Small intestine (tissue), 7 donors: ENCODE measurements at regions not wholly inside any gene's neighbourhood (a gene's known extent, or its start where the extent isn't known, plus 50 kb on each side); places are given as distances from the start of the nearest gene placed in this dataset.

Experiments used
- DNase-seq, 2 donors: peaks; one replicate each; pipeline versions ENCODE4 v3.0.0 to v3.0.0-alpha.2; 2013
- FAIRE-seq: peaks from 2 replicates; lab custom pipeline; 2012; peaks lifted over from hg19 to GRCh38; lab: Jason Lieb, UNC
- H3K27ac ChIP-seq, 3 donors: one replicate each; pipeline ENCODE4 v1.5.1; 2013; ENCODE audit warnings: low read length in 2 of 3, mild to moderate bottlenecking in 2 of 3, control low read depth in 1 of 3, inconsistent platforms in 1 of 3, low read depth in 1 of 3, moderate library complexity in 1 of 3
- H3K27me3 ChIP-seq, 3 donors: one replicate each; pipeline ENCODE4 v1.6.1; 2013; ENCODE audit warnings: low read length in 3 of 3, inconsistent platforms in 1 of 3; ENCODE audit not compliant: control insufficient read depth in 3 of 3, insufficient read depth in 3 of 3
- H3K36me3 ChIP-seq, 3 donors: one replicate each; pipeline ENCODE4 v1.6.1; 2013; ENCODE audit warnings: low read length in 3 of 3, inconsistent platforms in 1 of 3, low read depth in 1 of 3, mild to moderate bottlenecking in 1 of 3, moderate library complexity in 1 of 3; ENCODE audit not compliant: control insufficient read depth in 3 of 3, insufficient read depth in 2 of 3
- H3K4me1 ChIP-seq, 3 donors: one replicate each; pipeline ENCODE4 v1.6.1; 2013; ENCODE audit warnings: low read length in 2 of 3, inconsistent platforms in 1 of 3, low read depth in 1 of 3, mild to moderate bottlenecking in 1 of 3, moderate library complexity in 1 of 3; ENCODE audit not compliant: control insufficient read depth in 3 of 3, insufficient read depth in 2 of 3
- H3K4me3 ChIP-seq, 3 donors: one replicate each; pipeline ENCODE4 v1.5.1; 2013; ENCODE audit warnings: low read length in 3 of 3, control low read depth in 1 of 3, inconsistent platforms in 1 of 3, low read depth in 1 of 3, mild to moderate bottlenecking in 1 of 3, moderate library complexity in 1 of 3
- H3K9me3 ChIP-seq, 2 donors: one replicate each; pipeline ENCODE4 v1.6.1; 2013; ENCODE audit warnings: low read depth in 1 of 2, low read length in 1 of 2; ENCODE audit not compliant: control insufficient read depth in 2 of 2, insufficient read depth in 1 of 2
- WGBS, 3 donors: extraction: QIAGEN DNeasy Blood & Tissue Kit; methylation state at CpG; one replicate each; pipeline ENCODE4 v1.1.7; 2013; 5-methylcytosine and 5-hydroxymethylcytosine counted together
- donor health status: healthy with polysubstance abuse.
- donor health status: control.
- donor health status: control.
- donor health status: Bipolar disorder and iron deficiency.
- donor health status: healthy.

DNA sequence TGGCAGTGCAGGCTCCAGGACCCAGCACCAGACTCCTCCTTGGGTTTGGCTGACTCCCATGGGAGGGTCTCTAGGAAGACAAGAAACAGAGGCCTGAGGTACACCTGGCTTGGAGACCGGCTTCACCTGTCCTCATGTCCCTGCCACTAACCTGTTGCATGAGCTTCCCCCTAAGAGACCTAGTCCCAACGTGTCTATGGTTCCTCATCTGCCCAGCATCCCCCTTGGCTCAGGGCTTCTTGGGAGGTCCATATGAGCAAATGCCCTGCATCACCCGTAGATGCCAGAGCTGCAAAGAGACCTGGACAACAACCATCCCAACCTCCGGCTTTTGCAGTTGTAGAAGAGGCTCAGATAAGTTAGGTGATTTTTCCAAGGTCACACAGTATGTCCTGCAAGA, 123.5 kb downstream of the BUD13 start:
- Histone ChIP-seq H3K9me3 (no peaks in the 10 kb centered on the region), H3K27ac (no peak overlapping the region), H3K27me3 (peaks cover 0 to 13% (median 0%) of the 10 kb centered on the region in 3 donors), H3K4me3 (no peak overlapping the region), H3K4me1 (no peaks in the 10 kb centered on the region), H3K36me3 (no peaks in the 10 kb centered on the region)
- no peak for FAIRE-seq
- WGBS, 3 donors: 78 to 86% (median 85%) methylated on average over 4 of the region's 4 CpGs
- DNase-seq: no peak

DNA sequence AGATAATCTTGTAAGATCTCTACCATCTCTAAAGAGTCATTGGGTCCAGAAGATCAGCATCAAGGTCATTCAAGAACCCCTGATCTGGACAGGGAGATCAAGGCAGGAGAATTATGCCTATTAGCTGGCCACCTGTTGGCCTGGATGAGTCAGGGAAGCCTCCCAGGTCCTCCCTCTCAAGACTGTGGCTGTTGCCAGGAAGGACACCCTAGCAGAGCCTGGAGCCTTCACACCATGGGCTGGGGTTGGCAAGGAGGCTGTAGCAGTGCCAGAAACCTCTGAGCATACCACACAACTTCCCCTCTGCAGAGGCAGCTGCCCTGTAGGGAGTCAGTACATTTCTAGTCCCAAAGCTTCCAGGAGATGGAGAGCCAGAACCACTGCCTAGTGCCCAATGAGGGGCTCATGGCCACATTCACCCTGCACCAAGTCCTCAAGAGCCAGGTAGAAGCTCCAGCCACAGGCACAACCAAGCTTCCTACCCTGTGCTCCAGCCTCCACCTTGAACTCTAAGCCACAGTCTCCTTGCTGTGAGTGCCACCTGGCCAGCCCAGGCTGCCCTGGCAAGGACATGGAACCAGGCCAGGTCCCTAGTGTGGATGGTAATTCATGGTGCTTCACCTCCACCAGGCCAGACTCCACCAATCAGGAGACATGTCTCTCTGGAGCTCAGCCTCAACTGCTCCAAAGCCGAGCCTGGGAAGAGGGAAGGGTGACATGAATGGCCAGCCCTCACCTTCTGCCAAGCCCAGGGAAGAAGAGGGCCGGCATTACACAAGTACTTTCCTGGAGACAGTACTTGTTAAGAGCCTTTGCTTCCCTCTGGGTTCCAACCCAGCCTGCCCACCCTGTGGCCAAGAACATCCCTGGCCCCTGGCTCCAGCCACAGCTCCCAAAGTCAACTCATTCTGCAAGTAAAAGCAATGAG, 124.3 kb downstream of the BUD13 start:
- H3K4me3 ChIP-seq: no peak overlapping the region
- no peak for FAIRE-seq
- WGBS, 3 donors: 64 to 76% (median 67%) methylated on average over 2 of the region's 2 CpGs

DNA sequence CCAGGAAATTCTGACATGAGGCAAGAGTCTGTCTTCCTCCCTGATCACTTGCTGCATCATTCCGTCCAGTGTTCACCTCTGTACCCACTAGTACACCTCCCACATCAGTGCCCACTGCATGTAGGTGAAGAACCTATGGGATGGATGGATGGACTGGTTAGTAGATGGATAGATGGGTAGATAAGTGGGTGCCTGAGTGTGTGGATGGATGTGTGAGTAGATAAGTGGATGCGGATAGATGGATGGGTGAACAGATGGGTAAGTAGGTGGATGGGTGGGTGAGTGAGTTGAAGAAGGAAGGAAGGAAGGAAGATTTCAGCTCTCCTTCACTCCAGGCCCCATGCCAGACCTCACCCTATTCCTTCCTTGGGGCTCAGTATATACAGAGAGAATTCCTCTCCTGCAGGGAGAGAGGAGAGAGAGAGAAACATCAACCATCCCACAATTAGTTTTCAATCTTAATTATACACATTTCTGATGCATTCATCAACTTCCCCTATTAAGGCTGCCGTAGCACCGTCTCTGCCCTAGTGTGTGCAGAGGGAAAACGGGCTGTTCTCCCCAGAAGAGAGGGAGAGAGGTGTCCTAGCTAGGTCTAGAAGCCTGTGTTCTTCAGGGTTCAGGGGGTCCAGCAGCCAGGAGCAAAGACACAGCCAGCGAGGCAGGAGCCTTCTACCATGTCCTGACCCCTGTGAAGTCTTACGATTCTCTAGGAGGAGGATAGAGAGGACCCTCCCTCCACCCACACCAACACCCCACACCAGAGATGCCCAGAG, 125.3 kb downstream of the BUD13 start:
- FAIRE-seq (no peak), DNase-seq (no peak)
- no peak overlapping the region for H3K4me3 ChIP-seq
- H3K27ac ChIP-seq: no peak overlapping the region
- H3K27me3 ChIP-seq: peaks cover 0 to 13% (median 0%) of the 10 kb centered on the region in 3 donors
- no peaks in the 10 kb centered on the region for H3K4me1 ChIP-seq
- no peaks in the 10 kb centered on the region for H3K36me3 ChIP-seq
- H3K9me3 ChIP-seq: no peaks in the 10 kb centered on the region
- 76 to 87% (median 84%) methylated on average over 7 of the region's 7 CpGs for WGBS, 3 donors

More for the DNA sequence above, 124.3 kb downstream of the BUD13 start:
- H3K27ac ChIP-seq: no peak overlapping the region
- H3K4me1 ChIP-seq: no peaks in the 10 kb centered on the region
- DNase-seq: no peak
- no peaks in the 10 kb centered on the region for H3K36me3 ChIP-seq
- no peaks in the 10 kb centered on the region for H3K9me3 ChIP-seq
- H3K27me3 ChIP-seq: peaks cover 0 to 13% (median 0%) of the 10 kb centered on the region in 3 donors

DNA sequence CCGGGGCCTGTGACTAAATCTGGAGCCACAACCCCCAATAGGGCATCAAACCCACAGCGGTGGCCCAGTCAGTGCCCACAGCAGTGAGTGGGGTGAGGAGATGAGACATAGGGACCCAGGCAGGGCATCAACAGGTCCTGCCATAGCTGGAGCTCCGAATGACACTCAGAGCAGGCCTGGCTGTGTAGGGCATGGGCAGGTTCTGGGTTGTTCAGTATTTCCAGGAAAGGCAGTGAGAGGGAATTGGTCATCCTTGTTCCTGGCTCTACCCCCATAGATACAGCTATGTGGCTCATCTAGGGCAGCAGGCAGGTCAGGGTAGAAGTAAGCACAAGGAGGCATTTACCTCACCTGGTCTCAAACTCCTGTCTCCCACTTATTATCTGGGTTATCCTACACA, 126.6 kb downstream of the BUD13 start:
- DNase-seq (no peak), FAIRE-seq (no peak)
- Histone ChIP-seq H3K27me3 (peaks cover 0 to 16% (median 0%) of the 10 kb centered on the region in 3 donors), H3K36me3 (no peaks in the 10 kb centered on the region), H3K4me3 (no peak overlapping the region), H3K27ac (no peak overlapping the region), H3K4me1 (no peaks in the 10 kb centered on the region), H3K9me3 (no peaks in the 10 kb centered on the region)
- WGBS, 3 donors: 85 to 88% (median 87%) methylated on average over 3 of the region's 3 CpGs

DNA sequence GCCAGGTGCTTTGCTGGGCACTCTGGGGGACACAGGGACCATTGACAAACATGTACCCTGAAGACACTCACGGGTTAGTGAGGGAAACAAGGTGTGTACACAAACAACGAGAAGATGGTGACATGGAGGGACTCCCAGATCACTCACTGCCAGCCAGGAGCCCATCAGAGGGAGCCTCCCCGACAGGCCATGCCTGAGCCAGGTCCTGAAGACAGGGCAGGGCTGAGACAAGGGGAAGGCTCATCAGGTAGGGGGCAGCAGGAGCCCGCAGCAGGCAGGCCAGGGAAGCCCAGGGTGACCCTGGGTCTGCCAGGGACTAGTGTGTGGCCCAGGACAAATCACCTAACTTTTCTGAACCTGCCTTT, 127.9 kb downstream of the BUD13 start:
- FAIRE-seq: no peak
- H3K4me1 ChIP-seq: no peaks in the 10 kb centered on the region
- 51 to 53% (median 52%) methylated on average over 4 of the region's 4 CpGs for WGBS, 3 donors

DNA sequence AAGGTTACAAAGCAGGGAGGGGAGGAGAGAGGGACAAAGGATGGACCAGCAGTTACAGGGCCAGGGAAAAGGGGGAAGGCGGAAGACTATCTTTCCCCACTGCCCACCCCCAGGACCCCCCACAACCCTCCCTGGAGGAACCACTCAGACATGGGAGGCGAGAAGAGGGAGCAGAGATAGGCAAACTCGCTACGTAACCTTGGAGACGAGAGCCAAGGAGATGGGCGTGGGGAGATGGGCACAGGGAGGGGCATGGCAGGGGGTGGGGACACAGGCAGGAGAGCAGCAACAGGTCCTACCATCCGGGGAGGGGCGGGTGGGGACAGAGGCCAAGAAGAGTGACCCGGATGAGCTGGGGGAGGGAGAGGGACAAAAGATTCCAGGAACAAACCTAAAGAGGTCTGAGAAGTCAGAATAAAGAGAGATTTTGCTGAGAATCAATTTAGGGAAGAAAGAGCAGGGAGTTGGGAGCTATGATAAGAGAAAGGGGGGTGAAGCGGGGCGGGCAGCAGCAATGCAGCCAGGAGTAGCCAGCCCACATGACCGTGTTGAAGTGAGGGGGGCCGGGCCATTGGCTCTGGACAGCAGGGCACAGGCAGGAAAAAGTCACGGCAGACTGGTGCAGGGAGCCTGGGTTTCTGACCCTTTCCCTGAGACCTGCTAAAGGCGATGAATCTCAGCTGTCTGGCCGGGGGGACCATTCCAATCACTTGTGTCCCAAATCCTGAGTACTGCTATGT, 128.4 kb downstream of the BUD13 start:
- DNase-seq: no peak
- Histone ChIP-seq H3K36me3 (no peaks in the 10 kb centered on the region), H3K9me3 (no peaks in the 10 kb centered on the region), H3K4me3 (no peak overlapping the region), H3K4me1 (no peaks in the 10 kb centered on the region), H3K27me3 (peaks cover 0 to 10% (median 0%) of the 10 kb centered on the region in 3 donors), H3K27ac (no peak overlapping the region)
- no peak for FAIRE-seq
- 43 to 52% (median 49%) methylated on average over 16 of the region's 16 CpGs for WGBS, 3 donors

More for the DNA sequence above, 127.9 kb downstream of the BUD13 start:
- Histone ChIP-seq H3K27me3 (peaks cover 0 to 11% (median 0%) of the 10 kb centered on the region in 3 donors), H3K9me3 (no peaks in the 10 kb centered on the region), H3K27ac (no peak overlapping the region), H3K4me3 (no peak overlapping the region), H3K36me3 (no peaks in the 10 kb centered on the region)
- no peak for DNase-seq

DNA sequence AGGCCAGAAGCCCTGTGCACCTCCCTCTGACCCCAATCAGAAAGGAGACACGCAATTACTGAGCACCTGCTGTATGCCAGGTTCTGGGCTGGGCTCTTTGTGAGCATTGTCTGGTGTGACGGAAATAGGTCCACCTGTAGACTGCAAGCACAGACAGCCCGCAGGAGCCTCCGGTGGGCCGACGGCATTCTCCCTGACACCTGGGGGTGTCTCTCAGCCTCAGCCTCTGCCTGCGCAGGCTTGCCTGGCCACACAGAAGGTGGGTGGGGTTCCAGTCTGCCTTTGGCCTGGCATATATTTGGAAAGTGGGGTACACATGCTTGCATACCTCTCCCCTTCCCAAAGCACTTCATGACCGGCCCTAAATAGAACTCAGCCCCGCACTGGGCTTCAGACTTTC, 129.3 kb downstream of the BUD13 start:
- 84 to 91% (median 85%) methylated on average over 9 of the region's 9 CpGs for WGBS, 3 donors
- H3K4me1 ChIP-seq: no peaks in the 10 kb centered on the region
- H3K36me3 ChIP-seq: no peaks in the 10 kb centered on the region
- no peaks in the 10 kb centered on the region for H3K9me3 ChIP-seq
- no peak overlapping the region for H3K27ac ChIP-seq
- no peak overlapping the region for H3K4me3 ChIP-seq
- FAIRE-seq: no peak
- peaks cover 0 to 10% (median 0%) of the 10 kb centered on the region in 3 donors for H3K27me3 ChIP-seq
- no peak for DNase-seq

DNA sequence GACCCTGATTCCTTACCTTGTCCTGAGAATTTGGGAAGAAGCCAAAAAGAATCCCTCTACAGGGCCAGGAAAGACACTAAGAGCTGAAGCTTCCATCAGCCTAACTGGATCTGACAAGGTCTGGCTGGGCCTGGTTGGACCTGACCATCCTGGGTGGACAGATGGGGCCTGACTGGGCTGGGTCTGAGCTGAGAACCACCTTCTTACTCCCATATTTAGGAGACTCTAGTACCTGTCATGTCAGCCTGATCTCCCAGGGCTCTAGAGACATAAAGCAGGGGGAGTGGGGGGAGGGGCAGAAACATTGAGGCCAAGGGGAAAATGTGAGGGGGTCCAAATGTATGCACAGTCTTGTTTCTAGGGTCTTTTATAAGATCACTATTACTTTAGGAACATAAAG, 129.9 kb downstream of the BUD13 start:
- no peak overlapping the region for H3K4me3 ChIP-seq
- DNase-seq: no peak
- no peak for FAIRE-seq
- no peaks in the 10 kb centered on the region for H3K9me3 ChIP-seq
- H3K27me3 ChIP-seq: peaks cover 0 to 7% (median 2%) of the 10 kb centered on the region in 3 donors
- no peaks in the 10 kb centered on the region for H3K36me3 ChIP-seq
- no peaks in the 10 kb centered on the region for H3K4me1 ChIP-seq
- no peak overlapping the region for H3K27ac ChIP-seq
